Coronary artery (tissue), 2 donors: ENCODE measurements at regions not wholly inside any gene's neighbourhood (a gene's known extent, or its start where the extent isn't known, plus 50 kb on each side); places are given as distances from the start of the nearest gene placed in this dataset.
"Not testable (repeated sequence)": the region's sequence is repeated elsewhere in the genome, so short reads cannot be mapped to it uniquely, and the experiment has no call there.

Experiments used
- DNase-seq: peaks from one replicate; pipeline ENCODE4 v3.0.0-alpha.2; 2017; ENCODE audit warnings: low spot score
- H3K27ac ChIP-seq, 2 donors: fragments of 200-600 bp; sonication (generic); one replicate each; pipeline ENCODE4 v1.5.1; 2016 to 2019
- H3K4me3 ChIP-seq: fragments of 200-600 bp; sonication (generic); 2 replicates; pipeline ENCODE4 v1.5.1; 2016; ENCODE audit warnings: mild to moderate bottlenecking, moderate library complexity
- TF ChIP-seq, protein P1 (sequence below): fragments of 200-600 bp; sonication (generic); IDR thresholded peaks from one replicate; pipeline ENCODE4 v1.5.1; 2019; ENCODE audit warnings: antibody characterized with exemption

DNA sequence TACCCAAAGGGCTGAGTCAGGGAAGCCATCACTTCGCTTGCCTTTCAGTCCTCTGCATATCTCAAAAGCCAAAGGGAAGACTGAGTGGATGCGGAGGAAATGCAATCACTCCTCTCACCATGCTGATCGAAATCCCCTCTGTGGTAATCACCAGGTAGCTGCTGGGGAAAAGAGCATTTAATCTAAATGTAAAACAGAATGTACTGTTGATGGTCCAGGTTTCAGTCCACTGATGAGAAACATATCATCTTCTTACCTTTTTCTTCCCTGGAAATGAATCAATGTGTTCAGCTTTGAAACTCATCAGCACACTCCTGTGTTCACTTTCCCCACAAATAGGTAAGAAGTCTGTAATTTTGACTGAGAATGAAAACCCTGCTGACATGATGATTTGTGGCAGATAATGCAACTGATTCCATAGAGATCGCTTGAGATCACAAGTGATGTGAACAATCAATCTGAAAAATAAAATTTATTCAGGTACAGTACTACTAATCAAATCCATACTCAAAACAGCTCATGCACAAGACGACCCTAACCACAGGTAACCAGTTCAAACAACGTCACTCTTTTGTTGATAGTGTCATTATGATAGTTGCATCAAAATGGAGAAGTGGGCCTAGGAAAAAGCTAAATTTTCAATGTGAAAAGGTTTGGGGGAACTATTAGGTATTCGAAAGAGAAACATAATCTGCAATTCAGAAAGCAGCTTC is 454.0 kb upstream of the RGMB start:
- Histone ChIP-seq H3K27ac (no peak overlapping the region), H3K4me3 (no peak overlapping the region)
- DNase-seq, result no peak
- TF ChIP-seq, protein P1, sequence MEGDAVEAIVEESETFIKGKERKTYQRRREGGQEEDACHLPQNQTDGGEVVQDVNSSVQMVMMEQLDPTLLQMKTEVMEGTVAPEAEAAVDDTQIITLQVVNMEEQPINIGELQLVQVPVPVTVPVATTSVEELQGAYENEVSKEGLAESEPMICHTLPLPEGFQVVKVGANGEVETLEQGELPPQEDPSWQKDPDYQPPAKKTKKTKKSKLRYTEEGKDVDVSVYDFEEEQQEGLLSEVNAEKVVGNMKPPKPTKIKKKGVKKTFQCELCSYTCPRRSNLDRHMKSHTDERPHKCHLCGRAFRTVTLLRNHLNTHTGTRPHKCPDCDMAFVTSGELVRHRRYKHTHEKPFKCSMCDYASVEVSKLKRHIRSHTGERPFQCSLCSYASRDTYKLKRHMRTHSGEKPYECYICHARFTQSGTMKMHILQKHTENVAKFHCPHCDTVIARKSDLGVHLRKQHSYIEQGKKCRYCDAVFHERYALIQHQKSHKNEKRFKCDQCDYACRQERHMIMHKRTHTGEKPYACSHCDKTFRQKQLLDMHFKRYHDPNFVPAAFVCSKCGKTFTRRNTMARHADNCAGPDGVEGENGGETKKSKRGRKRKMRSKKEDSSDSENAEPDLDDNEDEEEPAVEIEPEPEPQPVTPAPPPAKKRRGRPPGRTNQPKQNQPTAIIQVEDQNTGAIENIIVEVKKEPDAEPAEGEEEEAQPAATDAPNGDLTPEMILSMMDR, result no peak

DNA sequence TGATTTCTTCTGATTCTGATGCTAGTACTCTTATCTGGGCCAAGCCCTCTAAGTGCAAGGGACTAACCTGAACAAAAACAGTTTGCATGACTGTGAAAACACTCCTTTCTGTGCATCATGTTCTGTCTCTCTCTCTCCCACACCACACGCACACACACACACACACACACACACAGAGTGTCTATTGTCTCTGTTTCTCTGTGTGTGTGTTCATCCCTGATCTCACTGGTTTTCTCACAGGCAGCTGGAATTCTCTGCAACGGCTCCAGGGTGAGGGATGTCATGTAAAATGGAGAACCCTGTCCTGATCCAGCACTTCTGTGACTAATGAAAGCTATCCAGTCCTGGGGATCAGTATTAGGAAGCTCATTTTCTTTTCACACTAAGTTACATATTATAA is 453.1 kb upstream of the RGMB start:
- Histone ChIP-seq H3K4me3 (no peak overlapping the region), H3K27ac (no peak overlapping the region)
- TF ChIP-seq, protein P1, result no peak
- no peak for DNase-seq

DNA sequence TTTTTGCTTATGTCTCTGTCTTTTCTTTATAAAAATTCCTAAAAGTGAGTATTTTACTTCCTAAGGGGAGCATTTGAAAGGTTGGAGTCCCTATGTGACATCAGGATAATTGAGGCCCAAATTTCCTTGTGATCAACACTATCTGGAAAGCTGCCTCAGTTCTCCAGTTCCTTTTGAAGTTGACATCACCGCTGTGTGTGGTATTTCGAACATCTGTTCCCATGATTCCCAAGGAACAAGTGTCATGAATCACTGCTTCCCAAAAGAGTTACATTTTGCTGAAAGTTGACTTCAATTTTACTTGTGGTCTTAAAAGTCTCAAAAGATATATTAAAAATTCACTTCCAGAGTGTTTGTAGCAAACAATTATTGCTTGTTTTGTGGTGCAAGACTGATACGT is 452.1 kb upstream of the RGMB start:
- DNase-seq, result no peak
- H3K4me3 ChIP-seq, result no peak overlapping the region
- TF ChIP-seq, protein P1, result no peak
- H3K27ac ChIP-seq, result no peak overlapping the region

DNA sequence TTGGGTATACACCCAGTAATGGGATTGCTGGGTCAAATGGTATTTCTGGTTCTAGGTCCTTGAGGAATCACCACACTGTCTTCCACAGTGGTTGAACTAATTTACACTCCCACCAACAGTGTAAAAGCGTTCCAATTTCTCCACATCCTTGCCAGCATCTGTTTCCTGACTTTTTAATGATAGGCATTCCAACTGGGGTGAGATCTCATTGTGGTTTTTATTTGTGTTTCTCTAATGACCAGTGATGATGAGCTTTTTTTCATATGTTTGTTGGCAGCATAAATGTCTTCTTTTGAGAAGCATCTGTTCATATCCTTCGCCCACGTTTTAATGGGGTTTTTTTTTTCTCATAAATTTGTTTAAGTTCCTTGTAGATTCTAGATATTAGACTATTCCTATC is 448.3 kb upstream of the RGMB start:
- DNase-seq, H3K27ac ChIP-seq, H3K4me3 ChIP-seq: not testable (repeated sequence)

DNA sequence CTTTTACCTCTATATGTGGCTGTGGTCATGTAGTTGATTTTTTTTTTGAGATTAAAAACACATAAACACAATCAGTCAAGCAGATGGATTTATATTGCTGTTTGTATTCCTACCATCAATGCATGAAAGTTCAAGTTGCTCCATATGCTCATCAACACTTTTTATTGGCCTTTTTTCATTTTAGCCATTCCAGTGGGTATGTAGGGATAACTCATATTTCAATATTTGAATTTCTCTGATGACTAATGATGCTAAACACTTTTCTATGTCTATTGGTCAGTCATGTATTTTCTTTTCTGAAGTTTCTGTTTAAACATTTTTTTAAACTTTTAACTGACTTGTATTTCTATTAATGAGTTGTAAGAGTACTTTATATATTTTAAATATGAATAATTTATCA is 445.4 kb upstream of the RGMB start:
- H3K4me3 ChIP-seq, result no peak overlapping the region
- TF ChIP-seq, protein P1, result no peak
- no peak overlapping the region for H3K27ac ChIP-seq
- no peak for DNase-seq

DNA sequence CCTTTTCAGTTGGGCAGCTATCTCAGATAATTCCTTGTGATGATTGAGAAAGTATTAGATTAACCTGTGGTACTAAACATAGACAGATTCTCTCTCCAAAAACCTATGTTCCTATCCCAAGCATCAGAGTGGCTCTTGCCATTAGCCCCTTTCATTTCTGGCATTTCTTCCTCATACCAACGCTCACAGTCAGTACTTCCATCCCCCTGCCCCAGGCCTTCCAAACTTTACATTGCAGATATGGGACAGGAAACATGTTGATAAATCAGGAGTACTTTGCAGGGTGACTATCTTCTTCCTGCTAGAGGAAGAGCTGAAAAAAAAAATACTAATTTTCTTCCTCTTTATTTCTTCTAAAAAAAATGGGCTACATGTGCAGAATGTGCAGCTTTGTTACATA is 442.6 kb upstream of the RGMB start:
- TF ChIP-seq, protein P1, result no peak
- no peak for DNase-seq
- H3K27ac ChIP-seq, result no peak overlapping the region
- H3K4me3 ChIP-seq, result no peak overlapping the region

DNA sequence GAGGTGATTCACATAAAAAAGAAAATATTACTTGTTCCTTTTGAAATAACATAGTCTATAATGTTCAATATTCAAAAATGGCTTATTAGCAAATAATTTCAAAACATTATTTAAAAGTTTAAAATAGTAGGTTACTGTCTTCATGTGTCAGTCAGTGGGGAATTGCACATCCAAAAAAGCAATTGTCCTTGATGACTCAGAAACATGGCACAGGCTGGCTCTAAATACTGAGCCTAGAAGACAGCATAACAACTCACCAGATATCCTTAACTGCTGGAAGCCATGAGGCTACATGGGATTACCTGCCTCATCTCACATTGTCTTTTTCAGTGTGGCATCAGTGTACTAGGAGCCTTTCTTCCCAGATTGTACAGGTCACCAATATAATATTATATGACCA is 439.5 kb upstream of the RGMB start:
- Histone ChIP-seq H3K4me3 (no peak overlapping the region), H3K27ac (no peak overlapping the region)
- TF ChIP-seq, protein P1, result no peak
- no peak for DNase-seq
